IgD-negative memory B cell (primary cell): ENCODE measurements at regions not wholly inside any gene's neighbourhood (a gene's known extent, or its start where the extent isn't known, plus 50 kb on each side); places are given as distances from the start of the nearest gene placed in this dataset.
"Not testable (repeated sequence)": the region's sequence is repeated elsewhere in the genome, so short reads cannot be mapped to it uniquely, and the experiment has no call there.

ENCODE experiments used
- H3K27ac Mint-ChIP-seq, 3 donors: one replicate each; pipeline ENCODE4 v1.8.0; 2020 to 2022; ENCODE audit warnings: mild to moderate bottlenecking in 3 of 3, mixed read lengths in 3 of 3, moderate library complexity in 1 of 3
- H3K27me3 Mint-ChIP-seq: one replicate; pipeline ENCODE4 v1.8.0; 2021; ENCODE audit warnings: mixed read lengths
- H3K36me3 Mint-ChIP-seq: one replicate; pipeline ENCODE4 v1.8.0; 2020; ENCODE audit warnings: mild to moderate bottlenecking, mixed read lengths
- H3K4me1 Mint-ChIP-seq, 3 donors: one replicate each; pipeline ENCODE4 v1.8.0; 2020 to 2022; ENCODE audit warnings: mixed read lengths in 3 of 3, mild to moderate bottlenecking in 1 of 3
- H3K4me3 Mint-ChIP-seq, 4 donors: one replicate each; pipeline ENCODE4 v1.8.0; 2020 to 2022; ENCODE audit warnings: mild to moderate bottlenecking in 4 of 4, mixed read lengths in 4 of 4, moderate library complexity in 3 of 4
- H3K9me3 Mint-ChIP-seq, 3 donors: one replicate each; pipeline ENCODE4 v1.8.0; 2020 to 2021; ENCODE audit warnings: mixed read lengths in 3 of 3, mild to moderate bottlenecking in 1 of 3

DNA sequence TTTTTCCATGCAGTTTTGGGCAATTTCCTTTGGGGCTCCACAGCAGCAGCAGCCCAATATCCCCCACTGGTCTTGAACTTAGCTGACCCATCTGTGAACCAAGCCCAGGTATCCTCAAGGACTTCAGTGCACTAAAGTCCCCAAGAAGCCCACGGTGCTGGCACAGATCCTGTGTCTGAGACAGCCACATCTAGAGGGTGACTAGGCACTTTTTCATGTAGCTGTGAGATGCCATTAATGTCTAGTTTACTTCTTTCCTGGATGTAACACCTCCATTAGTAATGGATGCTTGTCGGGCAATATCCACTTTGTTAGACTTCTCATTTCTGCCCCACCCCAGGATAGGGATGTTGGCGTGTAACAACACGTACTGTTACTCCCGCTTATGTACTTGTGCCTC, 117.9 kb downstream of the GPCPD1 start:
- H3K4me3 Mint-ChIP-seq: no peak overlapping the region
- H3K27ac Mint-ChIP-seq: no peak overlapping the region
- H3K4me1 Mint-ChIP-seq: no peaks in the 10 kb centered on the region
- peaks cover 11% of the 10 kb centered on the region for H3K27me3 Mint-ChIP-seq
- H3K9me3 Mint-ChIP-seq: peaks cover 0 to 4% (median 0%) of the 10 kb centered on the region in 3 donors
- no peaks in the 10 kb centered on the region for H3K36me3 Mint-ChIP-seq

DNA sequence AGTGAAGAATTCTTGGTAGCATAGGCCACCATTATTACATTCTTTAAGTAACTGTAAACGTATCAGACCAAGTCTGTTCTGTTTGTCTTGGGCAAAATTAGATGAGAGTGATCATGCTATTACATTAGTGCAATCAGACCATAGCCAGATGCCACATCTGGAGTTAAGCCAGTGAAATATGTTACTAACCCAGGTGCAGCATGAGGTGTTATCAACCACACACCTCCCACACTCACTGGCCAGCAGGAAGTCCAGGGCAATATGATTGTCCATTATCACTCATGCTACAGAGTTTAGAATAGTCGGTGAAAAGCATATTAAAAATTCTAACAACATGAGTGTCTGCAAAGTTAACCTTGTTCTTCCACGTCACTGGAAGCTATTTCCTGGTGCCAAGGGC, 119.4 kb downstream of the GPCPD1 start:
- H3K27ac Mint-ChIP-seq: no peak overlapping the region
- H3K9me3 Mint-ChIP-seq: peaks cover 0 to 4% (median 0%) of the 10 kb centered on the region in 3 donors
- no peaks in the 10 kb centered on the region for H3K4me1 Mint-ChIP-seq
- H3K36me3 Mint-ChIP-seq: no peaks in the 10 kb centered on the region
- no peak overlapping the region for H3K4me3 Mint-ChIP-seq
- H3K27me3 Mint-ChIP-seq: peaks cover 24% of the 10 kb centered on the region

DNA sequence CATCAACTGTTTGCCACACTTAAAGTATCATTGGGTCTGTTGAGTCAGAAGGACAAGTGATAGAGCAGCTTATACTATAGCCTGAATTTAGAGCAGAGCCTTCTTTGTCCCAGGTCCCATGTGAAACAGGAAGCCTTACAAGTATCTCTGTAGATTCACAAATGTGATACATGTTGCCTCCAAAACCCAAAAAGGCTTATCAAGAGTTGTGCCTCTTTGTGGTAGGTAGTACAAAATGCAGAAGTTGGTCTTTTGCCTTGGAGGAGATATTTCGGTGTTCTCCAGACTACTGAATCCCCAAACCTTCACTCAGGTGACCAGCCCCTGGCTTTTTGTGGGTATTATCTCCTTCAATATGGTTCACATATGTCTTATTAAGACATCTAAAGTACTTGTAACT, 121.2 kb downstream of the GPCPD1 start:
- no peaks in the 10 kb centered on the region for H3K4me1 Mint-ChIP-seq
- H3K4me3 Mint-ChIP-seq: no peak overlapping the region
- H3K27me3 Mint-ChIP-seq: peaks cover 23% of the 10 kb centered on the region
- no peak overlapping the region for H3K27ac Mint-ChIP-seq
- no peaks in the 10 kb centered on the region for H3K36me3 Mint-ChIP-seq
- H3K9me3 Mint-ChIP-seq: no peaks in the 10 kb centered on the region

DNA sequence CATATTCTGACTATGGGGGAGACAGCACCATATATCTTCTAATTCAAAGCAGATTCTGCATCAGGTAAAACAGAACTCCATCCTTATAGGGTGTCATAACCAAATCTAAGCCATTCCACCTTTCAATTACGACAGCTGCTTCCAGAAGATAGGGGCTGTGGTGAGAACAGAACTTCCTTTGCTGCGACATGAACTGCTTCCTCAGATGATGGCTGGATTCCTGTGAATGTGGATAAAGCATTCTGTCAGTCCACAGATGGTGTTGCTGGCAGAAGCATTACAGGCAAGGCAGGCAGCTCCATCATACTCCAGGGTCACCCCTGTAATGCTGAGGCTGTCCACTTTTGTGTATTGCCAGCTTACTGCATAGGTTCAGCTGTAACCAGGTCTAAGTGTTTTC, 122.0 kb downstream of the GPCPD1 start:
- Mint-ChIP-seq H3K36me3 (no peaks in the 10 kb centered on the region), H3K4me3 (no peak overlapping the region), H3K9me3 (no peaks in the 10 kb centered on the region), H3K4me1 (no peaks in the 10 kb centered on the region), H3K27ac (no peak overlapping the region), H3K27me3 (peaks cover 23% of the 10 kb centered on the region)

DNA sequence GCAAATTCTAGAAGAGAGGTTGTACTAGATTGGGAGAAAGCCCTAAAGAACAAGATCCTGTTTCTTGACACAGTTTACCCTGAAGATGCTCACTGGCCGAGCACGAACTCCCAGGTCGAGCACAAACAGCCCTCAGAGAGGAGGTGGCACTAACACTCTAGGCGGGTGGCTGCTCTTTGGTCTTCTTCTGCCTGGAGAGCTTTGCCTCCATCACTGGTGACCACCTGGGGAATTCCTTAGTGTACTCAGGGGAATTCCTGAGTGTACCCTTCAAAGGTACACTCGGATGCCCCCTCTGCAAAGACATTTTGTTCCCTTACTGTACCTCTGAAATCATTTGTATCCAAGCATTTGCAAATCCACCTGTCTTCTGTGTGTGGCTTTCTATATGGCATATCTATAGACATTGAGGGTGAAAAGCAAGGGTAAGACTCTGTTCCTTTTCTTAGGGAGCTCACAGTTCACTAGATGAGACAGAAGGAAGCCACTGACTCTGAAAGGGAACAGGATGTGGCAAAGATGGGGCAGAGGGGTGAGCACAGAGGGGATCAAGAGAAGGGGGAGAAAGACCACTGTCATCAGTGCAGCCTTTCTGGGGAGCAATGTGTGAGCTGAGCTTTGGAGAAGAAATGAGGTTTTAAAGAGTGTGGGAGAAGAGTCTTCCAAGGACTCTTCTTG, 124.3 kb downstream of the GPCPD1 start:
- H3K9me3 Mint-ChIP-seq: no peaks in the 10 kb centered on the region
- H3K27ac Mint-ChIP-seq: peak overlapping the region in 1 of 3 donors; percentile 40
- H3K27me3 Mint-ChIP-seq: peaks cover 23% of the 10 kb centered on the region
- H3K36me3 Mint-ChIP-seq: no peaks in the 10 kb centered on the region
- no peak overlapping the region for H3K4me3 Mint-ChIP-seq
- H3K4me1 Mint-ChIP-seq: no peaks in the 10 kb centered on the region

DNA sequence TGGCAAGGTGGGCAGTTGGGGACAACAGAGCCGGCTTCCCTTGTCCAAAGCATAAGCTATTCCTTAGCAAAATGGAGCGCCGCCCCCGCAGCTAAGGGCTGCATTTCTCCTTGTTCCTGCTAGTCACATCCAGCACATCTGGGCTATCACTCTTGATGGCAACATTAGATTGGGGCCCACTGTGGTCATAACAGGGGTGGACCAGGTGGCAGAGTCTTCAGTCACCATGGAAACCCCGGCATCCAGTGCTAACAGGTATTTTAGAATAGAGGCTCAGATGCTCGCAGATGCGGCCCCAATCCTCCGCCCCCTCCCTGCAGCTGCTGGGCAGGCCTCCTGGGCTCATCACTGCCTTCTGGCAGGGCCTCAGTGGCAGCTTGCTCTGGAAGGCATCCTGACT, 125.9 kb downstream of the GPCPD1 start:
- H3K36me3 Mint-ChIP-seq: no peaks in the 10 kb centered on the region
- H3K9me3 Mint-ChIP-seq: no peaks in the 10 kb centered on the region
- H3K4me3 Mint-ChIP-seq: no peak overlapping the region
- peak overlapping the region in 1 of 3 donors; percentile 68 for H3K27ac Mint-ChIP-seq
- H3K4me1 Mint-ChIP-seq: no peaks in the 10 kb centered on the region
- peaks cover 23% of the 10 kb centered on the region for H3K27me3 Mint-ChIP-seq

DNA sequence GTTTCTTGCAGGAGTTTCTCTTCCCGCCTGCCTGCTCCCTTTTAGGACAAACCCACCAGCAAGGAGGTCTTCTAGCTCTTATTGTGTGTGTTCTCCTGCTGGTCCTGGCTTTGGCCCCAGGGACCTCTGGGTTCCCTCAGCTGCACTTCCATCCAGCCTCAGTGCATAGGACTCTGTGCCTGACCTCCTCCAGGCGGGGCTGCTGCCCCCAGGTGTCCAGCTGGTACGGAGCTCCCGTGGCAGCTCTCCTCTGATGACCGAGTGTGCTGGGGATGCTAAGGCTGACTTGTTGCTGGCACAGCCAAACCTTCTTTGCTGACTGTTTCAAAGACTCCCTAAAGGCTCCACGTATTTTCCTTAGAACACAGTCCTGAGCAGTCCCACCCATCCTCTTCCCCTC, 126.5 kb downstream of the GPCPD1 start:
- Mint-ChIP-seq H3K4me1 (peaks cover 0 to 4% (median 0%) of the 10 kb centered on the region in 3 donors), H3K9me3 (no peaks in the 10 kb centered on the region), H3K27ac (peak overlapping the region in 1 of 3 donors; percentile 68), H3K27me3 (peaks cover 22% of the 10 kb centered on the region), H3K4me3 (no peak overlapping the region), H3K36me3 (no peaks in the 10 kb centered on the region)

DNA sequence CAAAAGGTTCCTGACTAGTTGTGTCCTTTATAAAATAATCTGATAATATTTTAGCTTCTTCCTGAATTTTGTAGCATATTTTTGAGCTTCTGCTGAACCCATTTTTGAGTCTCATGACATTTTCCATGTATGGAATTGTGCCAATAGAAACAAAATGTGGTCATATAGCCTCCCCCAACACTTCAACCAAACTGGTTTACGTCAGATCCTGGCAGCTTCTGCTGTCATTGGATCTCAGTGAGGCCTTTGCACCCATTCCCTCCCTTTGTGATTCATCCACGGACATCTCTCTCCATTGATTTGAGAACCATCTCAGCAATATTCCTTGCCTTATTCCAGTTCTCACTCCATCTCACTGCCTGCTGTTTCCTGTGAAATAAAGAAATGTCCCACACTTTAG, 128.0 kb downstream of the GPCPD1 start:
- Mint-ChIP-seq H3K4me1 (peaks cover 0 to 4% (median 0%) of the 10 kb centered on the region in 3 donors), H3K27me3 (peaks cover 16% of the 10 kb centered on the region), H3K9me3 (no peaks in the 10 kb centered on the region), H3K27ac (no peak overlapping the region), H3K36me3 (no peaks in the 10 kb centered on the region), H3K4me3 (no peak overlapping the region)

DNA sequence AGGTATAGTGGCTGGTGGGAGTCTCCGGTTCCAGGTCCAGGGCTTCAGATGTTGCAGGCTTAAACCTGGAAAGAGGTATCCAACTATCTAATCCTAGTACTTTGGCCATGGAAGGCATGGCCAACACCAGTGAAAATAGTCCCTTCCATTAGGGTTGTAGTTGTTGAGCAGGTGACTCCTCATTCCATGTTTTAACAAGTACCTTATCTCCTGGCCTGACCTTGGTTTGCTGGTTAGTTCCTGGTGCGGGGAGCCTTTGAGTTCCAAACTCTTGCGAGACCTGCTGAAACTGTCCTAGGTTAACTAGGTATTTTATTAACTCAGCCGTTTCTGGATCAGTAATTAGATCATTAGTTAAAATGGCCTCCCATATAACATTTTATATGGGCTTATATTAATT, 128.9 kb downstream of the GPCPD1 start:
- no peak overlapping the region for H3K27ac Mint-ChIP-seq
- H3K9me3 Mint-ChIP-seq: no peaks in the 10 kb centered on the region
- H3K4me3 Mint-ChIP-seq: no peak overlapping the region
- peaks cover 7% of the 10 kb centered on the region for H3K27me3 Mint-ChIP-seq
- H3K36me3 Mint-ChIP-seq: no peaks in the 10 kb centered on the region
- H3K4me1 Mint-ChIP-seq: peaks cover 0 to 4% (median 0%) of the 10 kb centered on the region in 3 donors

DNA sequence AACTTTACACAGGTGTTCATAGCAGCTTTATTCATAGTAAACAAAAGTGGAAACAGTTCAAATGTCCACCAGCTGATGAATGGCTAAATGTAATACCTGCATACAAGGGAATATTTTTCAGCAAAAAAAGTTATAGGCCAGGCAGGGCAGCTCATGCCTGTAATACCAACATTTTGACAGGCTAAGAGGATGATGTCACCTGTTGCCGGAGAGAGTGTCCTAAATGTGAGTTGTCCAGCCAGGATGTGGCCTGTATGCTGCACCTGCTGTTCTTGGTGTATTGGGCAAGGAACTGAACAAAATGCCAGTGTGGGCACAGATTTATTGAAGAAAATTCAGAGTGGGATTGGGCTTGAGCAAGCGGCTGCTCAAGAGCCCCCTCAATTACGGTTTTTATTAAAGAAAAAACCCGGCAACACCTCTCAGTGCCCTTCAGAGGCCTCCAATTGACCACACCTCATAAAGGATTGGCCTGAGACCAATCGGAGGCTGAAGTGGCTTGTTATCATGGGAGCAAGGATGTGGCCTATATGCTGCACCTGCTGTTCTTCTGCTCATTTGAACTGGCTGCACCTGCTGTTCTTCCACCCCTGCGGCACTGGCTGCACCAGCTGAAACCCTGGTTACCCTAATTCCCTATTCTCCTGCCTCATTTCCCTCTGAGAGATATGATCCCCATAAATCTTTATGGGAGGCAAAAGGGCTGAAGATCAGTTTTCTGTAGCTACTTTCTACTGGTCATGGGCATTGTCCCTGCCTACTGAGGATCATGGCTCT, 129.8 kb downstream of the GPCPD1 start:
- H3K27me3 Mint-ChIP-seq: peaks cover 2% of the 10 kb centered on the region
- H3K4me3 Mint-ChIP-seq: peak overlapping the region in 1 of 4 donors; percentile 49
- peaks cover 0 to 4% (median 0%) of the 10 kb centered on the region in 3 donors for H3K4me1 Mint-ChIP-seq
- H3K36me3 Mint-ChIP-seq: no peaks in the 10 kb centered on the region
- no peak overlapping the region for H3K27ac Mint-ChIP-seq
- no peaks in the 10 kb centered on the region for H3K9me3 Mint-ChIP-seq

DNA sequence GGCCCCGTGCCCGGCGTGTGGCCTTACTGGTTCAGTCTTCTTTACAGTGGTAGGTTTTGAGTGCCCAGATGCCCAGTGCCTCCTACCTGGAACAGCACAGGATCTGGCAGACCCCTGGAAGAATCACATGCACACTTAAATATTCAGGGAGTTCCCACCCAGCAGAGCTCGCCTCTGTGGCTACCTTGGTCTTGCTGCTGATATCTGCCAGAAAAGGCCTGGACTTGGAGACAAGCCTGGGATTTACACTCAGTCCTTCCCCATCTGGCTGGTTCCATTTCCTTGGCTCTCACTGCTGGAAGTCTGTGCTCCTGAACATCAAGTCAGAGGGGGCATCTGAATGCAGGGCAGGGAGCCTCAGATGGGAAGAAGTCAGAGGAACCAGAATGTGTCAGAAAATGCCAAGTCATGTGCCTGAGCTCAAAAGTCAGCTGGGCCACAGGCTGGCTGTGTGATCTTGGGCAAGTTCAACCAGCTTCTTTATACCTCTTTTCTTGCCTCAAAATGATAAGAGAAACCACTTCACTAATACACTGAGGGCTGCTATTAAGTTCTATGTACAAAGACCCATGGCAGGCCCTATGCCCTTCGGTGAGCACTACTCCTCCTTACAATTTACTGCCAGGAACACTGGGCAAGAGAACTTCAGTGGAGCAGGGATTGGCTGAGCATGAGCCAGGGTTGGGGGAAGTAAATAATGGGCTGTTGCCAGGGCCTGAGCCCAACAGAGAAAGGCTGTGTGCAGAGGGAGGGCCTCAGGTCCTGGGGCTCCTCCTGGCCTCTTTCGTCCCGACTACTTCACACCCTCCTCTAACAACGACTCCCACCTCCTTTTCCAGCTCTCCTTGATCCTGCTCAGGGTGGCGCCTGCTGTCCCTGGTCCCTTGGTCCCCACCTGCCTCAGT, 135.9 kb downstream of the GPCPD1 start:
- no peak overlapping the region for H3K27ac Mint-ChIP-seq
- H3K36me3 Mint-ChIP-seq: no peaks in the 10 kb centered on the region
- peaks cover 0 to 3% (median 0%) of the 10 kb centered on the region in 3 donors for H3K4me1 Mint-ChIP-seq
- peaks cover 2% of the 10 kb centered on the region for H3K27me3 Mint-ChIP-seq
- no peaks in the 10 kb centered on the region for H3K9me3 Mint-ChIP-seq
- H3K4me3 Mint-ChIP-seq: no peak overlapping the region

DNA sequence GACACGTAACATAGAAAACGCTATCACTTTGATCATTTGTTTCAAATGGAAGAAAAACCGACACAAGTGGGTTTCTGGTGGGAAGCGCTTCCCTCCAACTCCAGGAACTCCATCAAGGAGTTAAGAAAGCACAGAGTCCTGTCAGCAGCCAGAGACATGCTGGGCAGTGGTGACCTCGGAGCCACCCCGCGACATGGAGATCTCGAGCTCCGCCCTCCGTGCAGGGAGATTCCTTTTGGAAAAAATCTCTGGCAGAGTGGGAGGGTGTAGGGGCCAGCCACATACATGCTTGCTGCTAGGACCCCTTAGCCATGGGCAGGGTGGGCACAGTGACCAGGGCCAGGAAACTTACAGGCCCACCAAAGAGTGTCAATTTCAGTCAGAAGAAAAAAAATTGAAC, 138.9 kb downstream of the GPCPD1 start:
- H3K9me3 Mint-ChIP-seq, H3K27ac Mint-ChIP-seq, H3K27me3 Mint-ChIP-seq, H3K4me3 Mint-ChIP-seq, H3K36me3 Mint-ChIP-seq, H3K4me1 Mint-ChIP-seq: not testable (repeated sequence)

DNA sequence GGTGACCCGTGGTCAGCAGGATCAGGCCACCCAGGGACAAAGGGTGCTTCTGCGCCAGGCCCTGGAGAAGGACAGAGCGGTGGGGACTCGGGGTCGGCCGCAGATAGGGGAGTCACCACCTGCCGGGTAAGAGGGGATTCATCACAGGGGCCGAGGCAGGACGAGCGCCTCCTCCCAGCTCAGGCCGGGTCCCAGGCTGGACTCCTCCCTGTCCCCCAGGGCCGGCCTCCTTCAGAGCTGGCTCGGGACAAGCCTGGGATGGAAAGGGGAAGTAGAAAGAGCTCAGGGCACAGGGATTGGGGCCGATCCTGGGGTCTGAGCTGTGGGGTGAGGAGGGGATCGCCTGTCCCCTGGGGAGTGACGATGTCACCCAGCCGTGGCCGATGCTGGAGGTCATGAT, 139.4 kb downstream of the GPCPD1 start:
- H3K4me1 Mint-ChIP-seq: no peaks in the 10 kb centered on the region
- peaks cover 4% of the 10 kb centered on the region for H3K27me3 Mint-ChIP-seq
- no peak overlapping the region for H3K27ac Mint-ChIP-seq
- no peak overlapping the region for H3K4me3 Mint-ChIP-seq
- no peaks in the 10 kb centered on the region for H3K36me3 Mint-ChIP-seq
- no peaks in the 10 kb centered on the region for H3K9me3 Mint-ChIP-seq

DNA sequence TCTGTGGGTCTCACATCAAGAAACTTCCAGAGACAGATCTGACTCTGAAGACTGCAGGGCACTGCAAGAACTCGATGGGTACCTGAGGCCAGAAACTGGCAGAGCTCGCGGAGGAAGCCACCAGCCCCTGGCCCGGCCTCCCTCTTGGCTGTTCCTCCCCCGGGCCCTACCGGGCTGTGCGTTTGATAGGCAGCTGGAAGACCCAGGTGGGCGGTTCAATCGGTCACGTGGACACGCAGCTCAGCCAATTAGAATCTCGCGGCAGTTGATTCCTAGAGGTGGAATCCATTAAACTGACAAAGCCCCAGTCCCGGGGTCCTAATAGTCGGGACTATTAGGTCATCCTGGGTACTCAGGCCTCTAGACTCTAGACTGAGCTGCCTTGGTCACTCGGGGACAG, 139.9 kb downstream of the GPCPD1 start:
- no peak overlapping the region for H3K4me3 Mint-ChIP-seq
- no peaks in the 10 kb centered on the region for H3K36me3 Mint-ChIP-seq
- H3K27ac Mint-ChIP-seq: no peak overlapping the region
- peaks cover 5% of the 10 kb centered on the region for H3K27me3 Mint-ChIP-seq
- H3K4me1 Mint-ChIP-seq: no peaks in the 10 kb centered on the region
- no peaks in the 10 kb centered on the region for H3K9me3 Mint-ChIP-seq

DNA sequence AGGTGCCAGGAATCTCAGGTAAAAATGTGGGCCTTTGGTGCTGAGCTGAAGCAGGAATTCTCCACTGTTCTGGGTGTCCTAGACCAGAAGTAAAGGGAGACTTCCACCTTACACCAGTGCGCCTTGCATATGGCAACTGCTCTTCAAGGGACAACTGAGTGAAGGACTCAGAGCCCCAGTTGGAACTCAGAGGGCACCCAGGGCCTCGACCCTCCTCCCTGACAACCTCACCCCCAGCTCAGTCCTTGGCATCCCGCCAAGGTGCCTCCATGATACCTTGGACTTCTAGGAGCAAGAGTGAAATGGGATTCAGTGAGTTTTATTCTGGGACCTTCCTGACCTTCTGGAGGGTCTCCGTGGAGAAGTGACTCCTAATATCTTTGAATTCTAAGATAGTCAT, 140.3 kb downstream of the GPCPD1 start:
- H3K27me3 Mint-ChIP-seq: peaks cover 9% of the 10 kb centered on the region
- no peaks in the 10 kb centered on the region for H3K9me3 Mint-ChIP-seq
- H3K4me1 Mint-ChIP-seq: no peaks in the 10 kb centered on the region
- H3K36me3 Mint-ChIP-seq: no peaks in the 10 kb centered on the region
- no peak overlapping the region for H3K27ac Mint-ChIP-seq
- no peak overlapping the region for H3K4me3 Mint-ChIP-seq
